ENCODE measurements at regions not wholly inside any gene's neighbourhood (a gene's known extent, or its start where the extent isn't known, plus 50 kb on each side); places are given as distances from the start of the nearest gene placed in this dataset.

- BruUV-seq (replicated peaks): no TSS peak
- intact Hi-C loops (cut with micrococcal nuclease): no loop called here
- Histone ChIP-seq H3K9me3 (ENCODE audit: control insufficient read depth in 1 of 2, insufficient read depth in 1 of 2, low read depth in 1 of 2, low read length in 2 of 2) (no peaks in the 10 kb centered on the region), H4K20me1 (ENCODE audit: insufficient read depth) (no peaks in the 10 kb centered on the region), H3K27ac (ENCODE audit: low read depth, low read length) (no peak overlapping the region), H3K4me1 (ENCODE audit: control insufficient read depth in 1 of 2, insufficient read depth in 2 of 2, low read length in 2 of 2) (no peaks in the 10 kb centered on the region), H3K9me2 (ENCODE audit: insufficient read depth) (no peaks in the 10 kb centered on the region), H2AFZ (ENCODE audit: low read depth, low read length, poor library complexity, severe bottlenecking) (no peak overlapping the region), H3K4me3 (replicated peaks in 1 of 2; ENCODE audit: low read depth in 1 of 2, low read length in 2 of 2) (no peak overlapping the region), H3K79me2 (ENCODE audit: insufficient read depth, low read length) (no peaks in the 10 kb centered on the region), H3K27me3 (ENCODE audit: insufficient read depth, low read length) (no peaks in the 10 kb centered on the region), H3K9ac (ENCODE audit: low read length) (no peak overlapping the region), H3K4me2 (ENCODE audit: low read length) (no peak overlapping the region), H3K36me3 (ENCODE audit: control insufficient read depth in 1 of 2, insufficient read depth in 2 of 2, low read length in 2 of 2) (no peaks in the 10 kb centered on the region)
- DNase-seq (ENCODE audit: low read depth, low spot score) (no peak), ATAC-seq (no peak)
- ChIA-PET CTCF (interaction anchor here (1.8 kb wide), 1 partner anchor 98 kb away, joined by 5 read pairs; no protein-coding TSS in a partner anchor), POLR2A (no interaction called here), RAD21 (ENCODE audit: low non-redundant PET in 1 of 2, low total read pairs in 2 of 2, uncharacterized antibody in 2 of 2, unreplicated experiment in 2 of 2) (no interaction called here)
- no peak for TF ChIP-seq ATF3 (IDR thresholded peaks at IDR 0.05)
- no peak for TF ChIP-seq ELF1 (IDR thresholded peaks at IDR 0.05; ENCODE audit: borderline replicate concordance, low read depth)
- TF ChIP-seq SRF (IDR thresholded peaks at IDR 0.05; ENCODE audit: low read depth): no peak
- TF ChIP-seq EZH2 (IDR thresholded peaks at IDR 0.05): no peak
- TF ChIP-seq ZFX (IDR thresholded peaks at IDR 0.05): no peak
- no peak for TF ChIP-seq EZH2phosphoT487 (IDR thresholded peaks at IDR 0.05; ENCODE audit: borderline replicate concordance)
- no peak for TF ChIP-seq YY1 (IDR thresholded peaks at IDR 0.05; ENCODE audit: extremely low read depth, insufficient replicate concordance, low read depth, low read length)
- TF ChIP-seq TCF7L2 (IDR thresholded peaks at IDR 0.05; ENCODE audit: borderline replicate concordance, extremely low read depth, insufficient read depth, insufficient read length): no peak
- no peak for TF ChIP-seq REST (IDR thresholded peaks at IDR 0.05; ENCODE audit: low read depth)
- no peak for TF ChIP-seq ZNF274 (IDR thresholded peaks at IDR 0.05; ENCODE audit: low read depth, low read length)
- no peak for TF ChIP-seq EGR1 (IDR thresholded peaks at IDR 0.05; ENCODE audit: low read depth)
- TF ChIP-seq FOSL1 (IDR thresholded peaks at IDR 0.05; ENCODE audit: low read depth): no peak
- TF ChIP-seq RAD21 (IDR thresholded peaks at IDR 0.05; ENCODE audit: low read depth): no peak
- no peak for TF ChIP-seq CTCF (IDR thresholded peaks at IDR 0.05 in 2 of 3, conservative IDR thresholded peaks at IDR 0.05 in 1 of 3; ENCODE audit: borderline replicate concordance in 1 of 3, insufficient read depth in 1 of 3, low read depth in 2 of 3, low read length in 2 of 3)
- TF ChIP-seq MAX (IDR thresholded peaks at IDR 0.05): no peak
- TF ChIP-seq CBX3 (IDR thresholded peaks at IDR 0.05; ENCODE audit: low read depth): no peak
- no peak for TF ChIP-seq SIN3A (IDR thresholded peaks at IDR 0.05; ENCODE audit: low read depth)
These were observed 98.9 kb upstream of the MAN2A1 start for GRCh38 chr5:109590799-109591198.

Measured in HCT116 (cell line).